ENCODE measurements at regions not wholly inside any gene's neighbourhood (a gene's known extent, or its start where the extent isn't known, plus 50 kb on each side); places are given as distances from the start of the nearest gene placed in this dataset.

DNA sequence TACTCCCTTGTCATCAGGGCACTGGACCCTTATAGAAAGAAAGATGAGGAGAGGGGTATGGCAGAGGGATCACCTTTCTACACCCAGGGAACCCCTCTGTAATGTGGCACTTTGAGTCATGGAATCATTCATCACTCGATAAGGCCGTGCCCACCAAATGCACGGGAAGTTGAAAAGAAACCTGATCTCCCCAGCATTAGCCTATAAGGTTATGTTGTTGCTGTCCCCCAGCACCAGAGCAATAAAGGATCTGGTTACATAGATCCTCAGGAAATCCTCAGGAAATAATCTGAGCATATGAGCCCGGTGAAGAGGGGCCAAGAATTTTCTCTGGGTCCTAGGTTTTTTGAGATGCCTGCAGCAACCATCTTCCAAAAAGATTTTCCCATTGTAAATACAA is 148.8 kb upstream of the CRY1 start:
- peaks cover 27% of the 10 kb centered on the region for H3K9me3 Mint-ChIP-seq
- no peak overlapping the region for H3K4me3 Mint-ChIP-seq
- no peaks in the 10 kb centered on the region for H3K4me1 Mint-ChIP-seq (ENCODE audit: low read depth)
- H3K27me3 Mint-ChIP-seq (ENCODE audit: insufficient read depth), result no peaks in the 10 kb centered on the region; the same call in 1 of the 2 replicates
- no peak overlapping the region for H3K27ac Mint-ChIP-seq
- DNase-seq, result no peak
- TF ChIP-seq, protein P1, sequence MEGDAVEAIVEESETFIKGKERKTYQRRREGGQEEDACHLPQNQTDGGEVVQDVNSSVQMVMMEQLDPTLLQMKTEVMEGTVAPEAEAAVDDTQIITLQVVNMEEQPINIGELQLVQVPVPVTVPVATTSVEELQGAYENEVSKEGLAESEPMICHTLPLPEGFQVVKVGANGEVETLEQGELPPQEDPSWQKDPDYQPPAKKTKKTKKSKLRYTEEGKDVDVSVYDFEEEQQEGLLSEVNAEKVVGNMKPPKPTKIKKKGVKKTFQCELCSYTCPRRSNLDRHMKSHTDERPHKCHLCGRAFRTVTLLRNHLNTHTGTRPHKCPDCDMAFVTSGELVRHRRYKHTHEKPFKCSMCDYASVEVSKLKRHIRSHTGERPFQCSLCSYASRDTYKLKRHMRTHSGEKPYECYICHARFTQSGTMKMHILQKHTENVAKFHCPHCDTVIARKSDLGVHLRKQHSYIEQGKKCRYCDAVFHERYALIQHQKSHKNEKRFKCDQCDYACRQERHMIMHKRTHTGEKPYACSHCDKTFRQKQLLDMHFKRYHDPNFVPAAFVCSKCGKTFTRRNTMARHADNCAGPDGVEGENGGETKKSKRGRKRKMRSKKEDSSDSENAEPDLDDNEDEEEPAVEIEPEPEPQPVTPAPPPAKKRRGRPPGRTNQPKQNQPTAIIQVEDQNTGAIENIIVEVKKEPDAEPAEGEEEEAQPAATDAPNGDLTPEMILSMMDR (IDR thresholded peaks at IDR 0.05), result no peak
- no peaks in the 10 kb centered on the region for H3K36me3 Mint-ChIP-seq (ENCODE audit: low read depth)

DNA sequence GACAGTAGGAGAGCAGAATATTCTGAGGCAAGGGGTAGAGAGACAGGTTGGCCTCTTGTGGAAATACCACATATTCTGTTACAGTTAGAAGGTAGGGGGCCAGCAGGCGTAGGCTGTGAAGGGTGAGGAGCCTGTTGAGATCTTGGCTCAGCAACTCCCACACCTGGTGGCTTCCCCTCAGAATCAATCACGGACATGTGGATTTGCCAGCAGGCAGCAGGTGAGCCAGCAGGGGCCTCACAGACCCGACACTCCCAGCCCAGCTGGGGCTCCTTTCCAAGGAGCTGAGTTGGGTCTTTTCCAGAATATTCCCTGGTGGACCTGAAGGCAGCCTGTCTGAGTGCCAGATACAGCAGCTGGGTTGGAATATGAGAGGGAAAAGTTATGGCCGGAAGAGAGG is 150.0 kb upstream of the CRY1 start:
- H3K27me3 Mint-ChIP-seq (ENCODE audit: insufficient read depth), result no peaks in the 10 kb centered on the region; the same call in 1 of the 2 replicates
- no peak for DNase-seq
- H3K36me3 Mint-ChIP-seq (ENCODE audit: low read depth), result no peaks in the 10 kb centered on the region

DNA sequence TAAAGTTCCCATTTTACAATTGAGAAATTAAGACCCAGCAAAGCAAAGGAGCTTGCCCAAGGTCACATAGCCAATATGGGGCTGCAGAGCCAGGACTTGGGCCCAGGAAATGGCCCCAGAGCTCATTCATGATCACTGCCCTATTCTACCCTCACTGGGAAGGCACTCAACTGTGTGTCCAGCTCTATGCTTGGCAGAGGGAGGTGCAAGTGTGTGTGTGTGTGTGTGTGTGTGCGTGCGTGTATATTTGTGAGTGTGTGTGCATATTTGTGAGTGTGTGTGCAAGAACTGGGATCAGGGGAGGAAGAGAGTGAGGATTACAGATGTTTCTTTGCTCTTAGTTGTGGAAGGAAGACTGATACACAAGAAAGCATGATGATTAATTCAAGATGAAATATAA is 151.2 kb upstream of the CRY1 start:
- Mint-ChIP-seq H3K4me1 (ENCODE audit: low read depth) (no peaks in the 10 kb centered on the region), H3K4me3 (no peak overlapping the region), H3K27ac (no peak overlapping the region), H3K36me3 (ENCODE audit: low read depth) (no peaks in the 10 kb centered on the region), H3K9me3 (peaks cover 34% of the 10 kb centered on the region), H3K27me3 (ENCODE audit: insufficient read depth) (no peaks in the 10 kb centered on the region; the same call in 1 of the 2 replicates)
- TF ChIP-seq, protein P1 (IDR thresholded peaks at IDR 0.05), result no peak
- no peak for DNase-seq

More for the DNA sequence above, 150.0 kb upstream of the CRY1 start:
- no peaks in the 10 kb centered on the region for H3K4me1 Mint-ChIP-seq (ENCODE audit: low read depth)
- peaks cover 21% of the 10 kb centered on the region for H3K9me3 Mint-ChIP-seq
- TF ChIP-seq, protein P1 (IDR thresholded peaks at IDR 0.05), result no peak
- H3K4me3 Mint-ChIP-seq, result no peak overlapping the region
- H3K27ac Mint-ChIP-seq, result no peak overlapping the region

DNA sequence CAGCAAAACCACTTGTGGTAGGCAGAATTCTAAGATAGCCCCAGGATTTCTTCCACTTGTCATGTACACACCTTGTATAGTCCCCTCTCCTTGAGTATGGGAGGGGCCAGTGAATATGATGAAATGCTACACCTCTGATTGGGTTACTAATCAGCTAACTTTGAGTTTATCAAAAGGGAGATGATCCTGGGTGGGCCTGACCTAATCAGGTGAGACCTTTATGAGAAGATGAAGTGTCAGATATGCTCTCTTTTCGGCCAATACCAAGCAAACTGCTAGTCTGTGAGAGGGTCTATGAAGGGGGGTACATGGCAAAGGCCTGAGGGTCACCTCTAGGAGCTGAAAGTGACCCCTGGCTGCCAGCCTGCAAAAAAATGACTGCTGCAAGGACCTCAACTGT is 154.3 kb upstream of the CRY1 start:
- Mint-ChIP-seq H3K36me3 (ENCODE audit: low read depth) (no peaks in the 10 kb centered on the region), H3K4me1 (ENCODE audit: low read depth) (no peaks in the 10 kb centered on the region), H3K27ac (no peak overlapping the region), H3K9me3 (peaks cover 29% of the 10 kb centered on the region), H3K27me3 (ENCODE audit: insufficient read depth) (no peaks in the 10 kb centered on the region; the same call in 1 of the 2 replicates), H3K4me3 (no peak overlapping the region)
- DNase-seq, result no peak
- TF ChIP-seq, protein P1 (IDR thresholded peaks at IDR 0.05), result no peak

DNA sequence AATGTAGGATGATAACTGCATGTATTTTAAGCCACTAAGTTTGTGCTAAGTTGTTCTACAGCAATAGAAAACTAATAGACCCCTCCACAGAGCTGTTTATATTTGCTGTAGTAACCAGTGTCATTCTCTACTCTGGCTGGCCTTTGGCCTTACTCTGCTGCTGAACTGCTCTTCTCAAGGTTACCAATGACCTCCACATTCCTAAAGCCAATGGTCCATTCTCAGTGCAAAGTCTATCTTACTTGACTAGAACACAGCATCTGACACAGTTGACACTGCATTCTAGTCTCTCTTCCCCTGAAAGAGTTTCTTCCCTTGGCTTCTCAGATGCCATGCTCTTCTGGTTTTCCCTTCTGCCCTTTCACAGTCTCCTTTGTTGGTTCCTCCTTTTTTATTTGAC is 154.8 kb upstream of the CRY1 start:
- Mint-ChIP-seq H3K36me3 (ENCODE audit: low read depth) (no peaks in the 10 kb centered on the region), H3K27ac (no peak overlapping the region), H3K4me1 (ENCODE audit: low read depth) (no peaks in the 10 kb centered on the region), H3K4me3 (no peak overlapping the region), H3K9me3 (peaks cover 29% of the 10 kb centered on the region), H3K27me3 (ENCODE audit: insufficient read depth) (no peaks in the 10 kb centered on the region; the same call in 1 of the 2 replicates)
- TF ChIP-seq, protein P1 (IDR thresholded peaks at IDR 0.05), result no peak
- no peak for DNase-seq

DNA sequence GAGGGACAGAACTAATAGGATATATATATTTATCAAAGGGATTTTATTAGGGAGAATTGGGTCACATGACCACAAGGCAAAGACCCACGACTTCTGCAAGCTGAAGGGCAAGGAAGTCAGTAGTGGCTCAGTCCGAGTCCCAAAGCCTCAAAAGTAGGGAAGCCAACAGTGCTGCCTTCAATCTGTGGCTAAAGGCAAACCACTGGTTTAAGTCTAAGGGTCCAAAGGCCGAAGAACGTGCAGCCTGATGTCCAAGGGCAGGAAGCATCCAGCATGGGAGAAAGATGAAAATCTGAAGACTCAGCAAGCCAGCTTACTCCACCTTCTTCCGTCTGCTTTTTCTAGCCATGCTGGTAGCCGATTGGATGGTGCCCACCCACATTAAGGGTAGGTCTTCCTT is 157.9 kb upstream of the CRY1 start:
- Mint-ChIP-seq H3K27ac (no peak overlapping the region), H3K27me3 (ENCODE audit: insufficient read depth) (no peaks in the 10 kb centered on the region; the same call in 1 of the 2 replicates), H3K4me1 (ENCODE audit: low read depth) (no peaks in the 10 kb centered on the region), H3K4me3 (no peak overlapping the region), H3K36me3 (ENCODE audit: low read depth) (no peaks in the 10 kb centered on the region), H3K9me3 (peaks cover 23% of the 10 kb centered on the region)
- no peak for DNase-seq
- TF ChIP-seq, protein P1 (IDR thresholded peaks at IDR 0.05), result no peak
